ENCODE measurements at regions not wholly inside any gene's neighbourhood (a gene's known extent, or its start where the extent isn't known, plus 50 kb on each side); places are given as distances from the start of the nearest gene placed in this dataset.
"Not testable (repeated sequence)": the region's sequence is repeated elsewhere in the genome, so short reads cannot be mapped to it uniquely, and the experiment has no call there.

DNA sequence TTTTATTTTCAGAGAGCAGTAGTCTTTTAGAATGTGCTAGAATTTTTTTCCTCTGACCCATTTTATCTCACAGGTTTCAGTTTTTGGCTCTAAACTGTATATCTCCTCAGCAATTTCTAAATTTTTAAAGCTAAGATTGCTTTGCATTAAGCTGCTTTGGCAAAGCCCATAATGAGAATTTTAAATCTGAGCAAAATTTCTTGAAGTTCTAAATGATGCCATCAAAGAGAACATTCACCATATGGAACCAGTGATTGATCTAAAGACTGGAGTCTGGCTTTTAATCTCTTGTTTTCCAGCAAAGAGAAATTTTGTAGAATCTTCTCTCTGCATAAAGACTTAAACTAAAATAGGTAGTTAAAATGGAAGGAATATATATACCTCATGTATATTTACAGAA is 313.6 kb downstream of the TBC1D32 start:
- DNase-seq = no peak

DNA sequence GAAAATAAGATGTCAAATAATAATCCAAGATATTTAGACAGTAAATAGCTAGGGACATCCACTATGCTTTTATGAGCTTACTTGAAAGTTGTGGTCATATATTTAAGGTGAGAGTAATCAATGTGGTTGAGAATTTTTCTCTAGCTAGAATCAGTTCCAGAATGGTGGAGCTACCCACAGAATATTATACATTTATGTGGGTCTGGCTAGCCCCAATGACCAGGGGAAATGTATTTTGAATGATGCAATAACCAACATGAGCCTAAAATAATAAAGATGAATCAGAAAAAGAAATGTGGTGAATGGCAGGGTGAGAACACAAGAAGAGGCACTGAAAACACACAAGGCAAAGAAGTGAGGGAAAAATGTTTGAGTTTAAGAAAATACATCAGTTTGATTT is 325.7 kb downstream of the TBC1D32 start:
- peak; percentile 26 for DNase-seq

GRCh38 chr6:121006024-121006423 is 328.3 kb downstream of the TBC1D32 start:
- DNase-seq = no peak

GRCh38 chr6:121000381-121000780 is 333.9 kb downstream of the TBC1D32 start:
- no peak for DNase-seq

- DNase-seq = no peak
Measured at GRCh38 chr6:120996340-120996739, 337.9 kb downstream of the TBC1D32 start.

DNA sequence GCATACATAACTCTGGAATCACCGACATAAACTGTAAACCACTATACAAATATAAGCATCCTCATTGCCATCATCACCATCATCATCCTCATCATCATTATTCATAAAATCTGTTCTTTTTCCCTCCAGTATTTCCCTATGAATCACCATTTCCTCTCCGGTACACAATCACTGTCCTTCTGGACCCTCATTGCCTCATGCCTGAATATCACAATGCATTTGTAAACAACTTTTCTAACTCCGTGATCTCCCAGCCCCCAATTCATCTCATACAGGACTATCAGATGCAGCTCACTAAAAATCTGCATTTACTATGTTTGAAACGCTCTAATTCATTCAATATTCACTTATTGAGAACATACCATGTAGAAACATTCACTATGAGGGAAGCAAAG is 339.7 kb downstream of the TBC1D32 start:
- DNase-seq = no peak

- peak; percentile 1 for DNase-seq
Measured at GRCh38 chr6:120993929-120994572, 340.2 kb downstream of the TBC1D32 start.

- no peak for DNase-seq
Measured at GRCh38 chr6:120992257-120992656, 342.0 kb downstream of the TBC1D32 start.

GRCh38 chr6:120990866-120991265 is 343.4 kb downstream of the TBC1D32 start:
- no peak for DNase-seq

GRCh38 chr6:120981835-120982234 is 352.4 kb downstream of the TBC1D32 start:
- DNase-seq = no peak

GRCh38 chr6:120966321-120966720 is 368.0 kb downstream of the TBC1D32 start:
- no peak for DNase-seq

- DNase-seq = peak; percentile 0
Measured at GRCh38 chr6:120965814-120966213, 368.5 kb downstream of the TBC1D32 start.

GRCh38 chr6:120960761-120961160 is 373.5 kb downstream of the TBC1D32 start:
- DNase-seq = no peak

GRCh38 chr6:120954111-120954510 is 380.2 kb downstream of the TBC1D32 start:
- DNase-seq = no peak

- no peak for DNase-seq
Measured at GRCh38 chr6:120951258-120951657, 383.0 kb downstream of the TBC1D32 start.

GRCh38 chr6:120947111-120947510 is 387.2 kb downstream of the TBC1D32 start:
- DNase-seq = no peak

DNA sequence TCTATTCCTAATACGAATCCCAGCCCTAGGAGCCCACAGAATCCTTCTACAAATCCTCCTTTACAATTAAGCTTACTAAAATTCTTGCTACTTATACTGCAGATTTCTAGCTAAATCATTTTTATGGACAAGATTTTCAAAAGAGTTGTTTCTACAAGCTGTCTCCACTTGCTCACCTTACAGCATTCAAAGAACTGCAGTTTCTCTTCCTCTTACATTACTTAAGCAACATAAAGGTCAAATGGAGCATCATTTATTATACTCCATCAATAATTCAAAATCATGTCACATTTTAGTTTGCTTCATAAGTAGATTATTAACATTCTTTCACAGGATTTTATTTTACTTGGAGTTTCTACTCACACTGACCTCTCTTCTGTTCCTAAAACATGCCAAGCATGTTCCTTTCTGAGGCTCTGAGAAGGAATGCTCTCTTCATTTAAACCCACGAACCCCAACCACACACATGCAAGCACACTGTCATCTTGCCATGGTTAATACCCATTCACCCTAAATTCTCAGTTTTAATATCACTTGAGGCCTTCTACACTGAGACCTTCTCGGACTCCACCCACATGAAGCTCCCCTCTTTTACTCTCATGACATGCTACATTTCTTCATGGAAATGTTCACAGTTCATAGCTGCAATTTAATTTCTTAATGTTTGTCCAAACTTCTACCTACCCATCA is 388.2 kb downstream of the TBC1D32 start:
- DNase-seq = no peak

DNA sequence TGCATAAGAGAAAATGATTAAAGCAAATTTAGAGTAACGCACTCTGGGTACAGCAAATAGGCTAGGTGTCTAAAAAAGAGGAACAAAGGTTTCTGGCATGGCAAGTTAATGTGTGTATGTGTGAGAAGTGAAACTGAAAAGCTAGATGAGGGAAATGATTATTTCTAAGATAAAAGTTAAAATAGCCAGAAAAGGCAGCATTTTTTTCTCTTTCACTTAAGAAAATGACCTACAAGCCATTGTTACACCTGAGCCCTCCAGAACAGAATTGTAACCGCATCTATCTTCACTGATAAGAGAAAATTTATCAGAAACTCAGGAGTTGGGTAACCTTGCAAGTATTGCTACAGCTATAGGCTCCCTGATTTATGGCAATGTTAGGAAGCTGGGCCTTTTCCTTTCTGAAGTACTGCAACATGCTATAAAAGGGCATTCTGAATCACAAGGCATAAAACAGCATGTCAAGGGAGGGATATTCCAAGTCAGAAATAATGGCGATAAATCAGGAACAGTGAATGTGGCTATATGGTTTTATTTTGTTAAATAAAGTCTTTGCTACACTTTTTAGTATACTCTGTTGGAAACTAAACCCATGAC is 395.3 kb downstream of the TBC1D32 start:
- DNase-seq = no peak

- DNase-seq = no peak
Measured at GRCh38 chr6:120938164-120938875, 396.0 kb downstream of the TBC1D32 start.

GRCh38 chr6:120935908-120936307 is 398.4 kb downstream of the TBC1D32 start:
- DNase-seq = no peak

DNA sequence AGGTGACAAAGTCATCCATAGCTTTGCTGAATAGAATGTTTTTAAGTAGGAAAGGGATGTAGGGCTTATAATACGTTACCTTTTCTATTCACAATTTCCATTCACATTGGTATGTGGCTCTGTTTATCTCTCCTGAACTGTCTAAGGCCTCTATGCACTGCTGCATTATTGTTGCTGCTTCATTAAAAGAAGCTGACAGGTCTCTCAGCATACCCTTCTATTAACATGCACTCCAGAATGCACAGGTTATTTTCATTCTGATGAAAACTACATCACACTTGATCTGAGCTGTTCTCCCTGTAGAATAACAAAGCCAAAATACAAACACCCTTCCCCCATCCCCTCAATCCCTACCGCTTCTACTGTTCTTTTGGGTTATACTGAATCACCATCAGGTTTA is 399.3 kb downstream of the TBC1D32 start:
- no peak for DNase-seq

GRCh38 chr6:120931520-120932180 is 402.6 kb downstream of the TBC1D32 start:
- DNase-seq = not testable (repeated sequence)

- not testable (repeated sequence) for DNase-seq
Measured at GRCh38 chr6:120930500-120930899, 403.8 kb downstream of the TBC1D32 start.
